Osteoblast (primary cell): ENCODE measurements at regions not wholly inside any gene's neighbourhood (a gene's known extent, or its start where the extent isn't known, plus 50 kb on each side); places are given as distances from the start of the nearest gene placed in this dataset.

Source experiments
- DNase-seq: peaks from one replicate; pipeline ENCODE4 v3.0.0; 2011; ENCODE audit warnings: low spot score, mixed read lengths; ENCODE audit not compliant: insufficient read length; ENCODE audit errors: missing footprints
- H2AFZ ChIP-seq: 2 replicates; pipeline ENCODE4 v1.6.0; 2011; ENCODE audit warnings: mild to moderate bottlenecking, low read length
- H3K27ac ChIP-seq: 2 replicates; pipeline ENCODE4 v1.5.1; 2011; ENCODE audit warnings: mild to moderate bottlenecking, low read depth, low read length, moderate library complexity
- H3K27me3 ChIP-seq: 2 replicates; pipeline ENCODE4 v1.6.0; 2012; ENCODE audit warnings: mild to moderate bottlenecking, control low read depth, inconsistent platforms, low read length, moderate library complexity; ENCODE audit not compliant: insufficient read depth
- H3K36me3 ChIP-seq: 2 replicates; pipeline ENCODE4 v1.5.1; 2011; ENCODE audit warnings: mild to moderate bottlenecking, low read length, control low read depth, moderate library complexity; ENCODE audit not compliant: insufficient read depth
- H3K4me1 ChIP-seq: 2 replicates; pipeline ENCODE4 v1.5.1; 2011; ENCODE audit warnings: mild to moderate bottlenecking, low read length, control low read depth, moderate library complexity; ENCODE audit not compliant: insufficient read depth
- H3K4me2 ChIP-seq: 2 replicates; pipeline ENCODE4 v1.6.0; 2011; ENCODE audit warnings: mild to moderate bottlenecking, low read length; ENCODE audit not compliant: insufficient read depth
- H3K4me3 ChIP-seq: fragments of 200-600 bp; sonication (generic); 3 replicates; pipeline ENCODE4 v1.5.1; 2012; ENCODE audit warnings: mild to moderate bottlenecking, low read length, inconsistent platforms; ENCODE audit not compliant: insufficient read depth
- H3K79me2 ChIP-seq: 2 replicates; pipeline ENCODE4 v1.6.0; 2012; ENCODE audit warnings: mild to moderate bottlenecking, low read length, control low read depth, inconsistent platforms; ENCODE audit not compliant: insufficient read depth
- H3K9me3 ChIP-seq: 2 replicates; pipeline ENCODE4 v1.5.1; 2011; ENCODE audit warnings: low read depth, low read length, control low read depth
- H4K20me1 ChIP-seq: 2 replicates; pipeline ENCODE4 v1.6.0; 2012; ENCODE audit warnings: mild to moderate bottlenecking, low read length, control low read depth; ENCODE audit not compliant: insufficient read depth
- CTCF ChIP-seq: IDR thresholded peaks from 2 replicates; pipeline ENCODE4 v1.5.1; 2011; ENCODE audit warnings: mild to moderate bottlenecking, low read depth, low read length, moderate library complexity; ENCODE audit errors: extremely low read depth

GRCh38 chr18:28522236-28522635, 345.3 kb upstream of the CDH2 start:
- Histone ChIP-seq H3K79me2 (no peaks in the 10 kb centered on the region), H3K27ac (no peak overlapping the region), H3K4me1 (no peaks in the 10 kb centered on the region), H3K27me3 (no peaks in the 10 kb centered on the region), H2AFZ (peak overlapping the region; percentile 25), H3K4me2 (no peak overlapping the region), H4K20me1 (no peaks in the 10 kb centered on the region), H3K9me3 (no peaks in the 10 kb centered on the region), H3K4me3 (no peak overlapping the region), H3K36me3 (no peaks in the 10 kb centered on the region)
- DNase-seq = no peak
- no peak for TF ChIP-seq CTCF

DNA sequence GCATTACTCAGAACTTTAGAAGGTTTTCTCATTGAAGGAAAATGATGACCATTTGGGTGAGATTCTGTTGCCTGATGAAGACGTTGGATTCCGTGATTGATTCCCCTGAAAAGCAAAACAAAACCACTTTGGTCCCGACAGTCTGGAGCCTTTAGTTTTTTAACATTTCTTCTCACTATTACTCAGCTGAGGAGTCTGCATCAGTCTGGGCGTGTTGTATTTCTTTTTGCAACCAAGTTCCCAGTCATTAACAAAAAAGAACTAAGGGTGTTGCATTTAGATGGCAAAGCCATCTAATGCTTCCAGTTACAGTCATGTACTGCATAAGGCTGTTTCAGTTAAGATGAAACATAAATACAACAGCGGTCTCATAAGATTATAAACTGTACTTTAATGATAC, 343.1 kb upstream of the CDH2 start:
- no peaks in the 10 kb centered on the region for H3K36me3 ChIP-seq

GRCh38 chr18:28514699-28515098, 337.8 kb upstream of the CDH2 start:
- DNase-seq = no peak
- Histone ChIP-seq H3K9me3 (no peaks in the 10 kb centered on the region), H3K4me1 (peaks cover 9% of the 10 kb centered on the region), H4K20me1 (no peaks in the 10 kb centered on the region), H3K4me3 (no peak overlapping the region), H2AFZ (peak overlapping the region; percentile 13), H3K27me3 (no peaks in the 10 kb centered on the region), H3K79me2 (no peaks in the 10 kb centered on the region), H3K36me3 (no peaks in the 10 kb centered on the region), H3K4me2 (no peak overlapping the region), H3K27ac (no peak overlapping the region)
- no peak for TF ChIP-seq CTCF

More for the DNA sequence above, 343.1 kb upstream of the CDH2 start:
- no peak overlapping the region for H3K4me3 ChIP-seq
- H3K27ac ChIP-seq = no peak overlapping the region
- H2AFZ ChIP-seq = no peak overlapping the region
- H3K79me2 ChIP-seq = no peaks in the 10 kb centered on the region
- H4K20me1 ChIP-seq = no peaks in the 10 kb centered on the region
- no peak for DNase-seq
- no peak overlapping the region for H3K4me2 ChIP-seq
- no peak for TF ChIP-seq CTCF
- H3K4me1 ChIP-seq = no peaks in the 10 kb centered on the region
- H3K27me3 ChIP-seq = no peaks in the 10 kb centered on the region
- H3K9me3 ChIP-seq = no peaks in the 10 kb centered on the region

DNA sequence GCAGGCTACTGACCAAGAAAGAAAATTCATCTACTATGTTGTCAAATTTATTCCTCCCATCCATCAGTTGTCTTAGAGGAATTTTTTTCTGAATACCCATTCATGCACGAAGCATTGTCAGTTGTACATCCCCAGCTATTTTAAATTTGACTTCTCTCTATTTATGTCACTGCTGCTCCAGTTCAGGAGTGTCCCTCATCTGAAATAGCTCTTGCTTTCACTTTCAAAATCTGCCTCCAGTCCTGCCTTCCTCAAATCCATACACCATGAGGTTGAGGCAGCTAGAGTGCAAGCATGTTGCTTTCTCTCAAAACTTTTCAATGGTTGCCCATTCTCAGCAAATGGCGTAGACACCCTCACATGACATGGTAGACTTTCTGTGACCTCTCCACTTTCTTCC, 335.4 kb upstream of the CDH2 start:
- no peak for DNase-seq
- Histone ChIP-seq H3K79me2 (no peaks in the 10 kb centered on the region), H3K36me3 (no peaks in the 10 kb centered on the region), H3K9me3 (no peaks in the 10 kb centered on the region), H3K4me1 (peaks cover 9% of the 10 kb centered on the region), H3K27me3 (no peaks in the 10 kb centered on the region), H3K27ac (no peak overlapping the region), H3K4me3 (peak overlapping the region; percentile 36), H3K4me2 (peak overlapping the region; percentile 67), H4K20me1 (no peaks in the 10 kb centered on the region), H2AFZ (peak overlapping the region; percentile 48)
- no peak for TF ChIP-seq CTCF
